T-helper 1 cell (primary cell): ENCODE measurements at regions not wholly inside any gene's neighbourhood (a gene's known extent, or its start where the extent isn't known, plus 50 kb on each side); places are given as distances from the start of the nearest gene placed in this dataset.
A peak's percentile ranks its signal among the peaks of the same experiment; 100 is the strongest.

Experiments used
- DNase-seq, 5 donors: peaks; one replicate each; pipeline ENCODE4 v3.0.0-alpha.2; 2012 to 2020

DNA sequence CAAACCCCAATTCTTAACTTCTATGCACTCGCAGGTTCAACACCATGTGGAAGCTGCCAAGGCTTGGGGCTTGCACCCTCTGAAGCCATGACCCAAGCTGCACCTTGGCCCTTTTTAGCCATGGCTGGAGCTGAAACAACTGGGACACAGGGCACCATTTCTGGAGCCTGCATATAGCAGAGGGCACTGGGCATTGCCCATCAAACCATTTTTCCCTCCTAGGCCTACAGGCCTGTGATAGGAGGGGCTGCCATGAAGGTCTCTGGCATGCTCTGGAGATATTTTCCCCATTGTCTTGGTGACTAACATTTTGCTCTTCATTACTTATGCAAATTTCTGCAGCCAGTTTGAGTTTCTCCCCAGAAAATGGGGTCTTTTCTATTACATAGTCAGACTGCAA lies 484.7 kb downstream of the EPHA7 start:
- no peak for DNase-seq

DNA sequence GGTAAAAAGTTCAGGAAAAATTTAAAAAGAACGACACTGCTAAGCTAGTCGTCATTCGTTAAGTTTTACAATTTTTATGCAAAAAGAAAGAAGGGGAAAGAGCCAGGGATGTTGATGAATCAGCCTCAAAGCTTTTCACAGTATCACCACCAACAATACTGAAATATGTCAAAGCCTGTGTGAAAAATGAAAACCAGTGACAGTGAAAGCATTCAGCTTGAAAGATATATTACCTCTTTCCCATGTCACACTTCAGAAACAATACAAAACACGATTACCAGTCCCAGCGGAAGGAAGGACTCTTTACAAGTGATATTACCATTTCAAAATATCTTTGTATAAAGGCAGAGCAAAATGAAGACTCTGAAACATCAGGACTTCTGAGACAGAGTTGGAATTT lies 489.2 kb downstream of the EPHA7 start:
- no peak for DNase-seq

DNA sequence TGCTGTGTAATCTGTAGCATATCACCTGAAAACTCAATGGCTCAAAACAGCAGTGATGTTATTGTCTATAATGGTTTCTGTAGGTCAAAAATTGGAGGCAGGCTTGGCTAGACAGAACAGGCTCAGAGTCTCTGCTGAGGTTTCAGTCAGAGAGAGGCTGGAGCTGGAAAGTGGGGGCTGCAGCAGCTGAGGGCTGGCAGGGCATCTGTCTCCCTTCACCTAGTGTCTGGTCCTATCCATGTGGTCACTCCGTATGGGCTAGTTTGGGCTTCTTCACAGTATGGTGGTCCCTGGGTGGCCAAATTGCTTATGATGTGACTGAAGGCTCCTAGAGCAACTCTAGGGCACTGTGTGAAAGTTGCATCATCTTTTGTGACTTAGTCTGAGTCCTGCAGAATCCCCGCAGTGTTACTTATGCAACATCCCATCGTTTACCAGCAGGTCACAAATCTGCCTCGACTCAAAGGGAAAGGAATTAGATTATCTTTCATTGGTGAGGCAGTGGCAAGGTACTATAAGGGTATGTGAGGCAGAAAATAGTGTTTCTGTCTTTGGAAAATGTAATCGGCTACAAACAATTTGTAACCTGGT lies 497.0 kb downstream of the EPHA7 start:
- DNase-seq: no peak

DNA sequence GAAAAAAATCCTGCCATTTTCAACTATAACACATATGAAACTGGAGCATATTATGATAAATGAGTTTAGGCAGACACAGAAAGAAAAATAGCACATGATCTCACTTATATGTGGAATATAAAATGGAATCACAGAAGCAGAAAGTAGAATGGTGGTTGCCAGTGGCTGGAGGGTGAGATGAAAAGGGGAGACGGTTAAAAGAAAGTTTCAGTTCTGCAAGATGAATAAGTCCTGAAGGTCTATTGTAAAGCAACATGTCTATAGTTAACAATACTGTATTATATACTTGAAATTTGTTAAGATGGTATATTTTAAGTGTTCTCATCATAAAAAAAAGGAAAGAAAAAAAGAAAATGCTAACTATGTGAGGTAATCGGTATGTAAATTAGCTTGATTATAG lies 503.9 kb downstream of the EPHA7 start:
- DNase-seq: no peak

DNA sequence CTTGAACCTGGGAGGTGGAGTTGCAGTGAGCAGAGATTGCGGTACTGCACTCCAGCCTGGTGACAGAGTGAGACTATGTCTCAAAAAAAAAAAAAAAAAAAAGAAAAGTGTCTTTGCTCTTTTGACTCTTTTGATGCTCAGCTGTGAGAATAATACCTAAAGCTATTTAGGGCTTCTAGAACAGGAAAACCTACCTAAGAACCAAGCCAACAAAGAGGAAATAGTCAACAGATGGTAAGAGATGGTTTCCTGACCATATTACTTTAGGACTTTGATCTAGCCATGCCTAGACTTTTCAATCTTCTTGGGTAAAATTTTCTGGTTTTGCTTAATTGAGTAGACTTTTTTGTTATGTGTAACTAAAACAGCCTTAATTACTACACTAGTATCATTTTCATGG lies 508.1 kb downstream of the EPHA7 start:
- DNase-seq: no peak

DNA sequence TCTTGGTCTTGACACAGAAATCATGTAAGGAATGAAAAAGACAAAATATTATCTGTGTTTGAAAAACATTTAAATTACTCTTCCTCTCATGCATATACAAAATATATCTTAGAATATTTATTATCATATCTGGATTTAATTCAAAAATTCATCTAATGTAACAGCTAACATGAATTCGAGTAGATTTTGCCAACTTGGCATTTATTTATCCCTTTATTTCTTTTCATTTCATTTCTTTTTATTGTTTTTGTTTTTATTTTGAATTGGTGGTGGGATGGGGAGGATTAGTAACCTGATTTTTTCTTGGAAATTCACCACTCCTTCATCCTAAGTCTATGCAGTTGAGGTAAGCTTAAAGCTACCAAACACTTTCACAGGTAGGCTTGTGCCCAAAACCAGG lies 508.7 kb downstream of the EPHA7 start:
- no peak for DNase-seq

DNA sequence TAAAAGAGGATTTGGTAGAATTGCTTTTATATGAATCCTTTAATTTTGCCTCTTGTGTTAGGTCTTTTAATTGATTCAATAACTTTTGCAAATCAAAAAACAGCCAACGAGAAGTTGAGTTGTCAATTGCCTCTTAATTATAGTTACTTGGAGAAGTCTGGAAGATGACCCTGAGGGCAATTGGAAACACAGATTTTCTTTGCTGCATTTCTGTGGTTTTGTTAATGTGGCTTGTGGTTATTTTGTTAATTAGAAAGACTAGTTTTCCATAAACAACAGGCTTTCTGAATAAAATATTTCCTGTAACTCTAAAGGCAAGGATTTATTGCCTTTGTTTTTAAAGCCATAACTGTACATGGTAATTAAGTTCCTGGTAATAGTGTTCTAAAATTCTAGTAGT lies 513.0 kb downstream of the EPHA7 start:
- no peak for DNase-seq

DNA sequence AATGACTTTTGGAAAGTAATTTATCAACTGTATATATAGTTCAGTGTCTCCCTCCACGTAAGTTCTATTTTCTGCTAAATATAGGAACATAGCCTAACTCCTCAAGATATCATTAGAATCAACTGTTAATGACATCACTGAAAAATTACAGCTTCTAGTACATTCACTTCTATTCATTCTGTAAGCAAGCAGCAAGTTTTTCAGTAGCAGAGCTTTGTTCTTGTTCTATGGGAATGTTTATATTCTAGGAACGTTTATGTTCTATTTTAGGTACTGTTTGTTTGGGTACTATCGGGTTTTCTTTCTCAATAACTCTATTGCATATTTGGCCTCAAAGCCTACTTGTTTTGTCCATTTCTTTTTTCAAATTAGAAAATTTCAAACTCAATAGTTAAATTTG lies 525.6 kb downstream of the EPHA7 start:
- DNase-seq: no peak

DNA sequence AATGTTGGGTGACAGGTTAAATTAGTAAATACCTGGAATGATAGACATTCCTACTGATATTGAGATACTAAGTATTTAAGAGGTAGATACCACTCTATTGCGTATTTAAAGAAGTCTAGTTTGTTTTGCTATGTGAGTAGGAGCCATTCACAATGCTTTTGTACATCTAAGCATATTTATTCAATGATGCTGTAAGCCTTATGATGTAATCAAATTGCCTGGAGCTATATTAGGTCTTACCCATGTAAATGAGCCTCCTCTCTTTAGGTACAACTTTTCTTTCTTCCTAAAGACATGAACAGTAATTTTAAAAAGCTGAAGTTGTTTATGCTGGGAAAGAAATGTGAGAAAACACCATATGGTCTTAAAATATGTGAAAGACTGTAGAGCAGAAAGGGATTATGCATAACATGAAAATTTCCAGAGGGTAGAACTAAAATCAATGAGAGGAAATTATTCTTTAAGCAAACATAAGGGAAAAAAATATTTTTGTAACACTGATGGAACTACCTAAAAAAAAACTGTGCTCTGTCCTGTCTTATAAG lies 526.7 kb downstream of the EPHA7 start:
- no peak for DNase-seq

DNA sequence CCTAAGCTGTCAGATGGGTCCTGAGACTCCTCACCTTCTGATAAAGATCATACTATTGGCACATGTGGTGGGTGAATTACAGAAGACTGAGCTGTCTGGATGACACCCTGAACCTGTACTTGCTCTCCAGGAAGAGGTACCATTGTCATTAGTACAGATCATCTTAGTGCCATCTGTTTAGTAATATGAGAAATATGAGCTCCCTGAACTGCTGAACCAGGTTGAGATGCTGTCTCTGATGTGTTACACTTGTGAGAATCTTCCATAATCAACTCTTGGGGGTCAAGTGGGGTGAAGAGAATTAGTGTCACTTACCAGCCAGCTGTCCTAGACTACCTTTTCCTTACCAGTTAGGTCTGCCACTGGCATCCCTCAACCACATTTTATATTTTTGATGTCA lies 531.0 kb downstream of the EPHA7 start:
- no peak for DNase-seq

DNA sequence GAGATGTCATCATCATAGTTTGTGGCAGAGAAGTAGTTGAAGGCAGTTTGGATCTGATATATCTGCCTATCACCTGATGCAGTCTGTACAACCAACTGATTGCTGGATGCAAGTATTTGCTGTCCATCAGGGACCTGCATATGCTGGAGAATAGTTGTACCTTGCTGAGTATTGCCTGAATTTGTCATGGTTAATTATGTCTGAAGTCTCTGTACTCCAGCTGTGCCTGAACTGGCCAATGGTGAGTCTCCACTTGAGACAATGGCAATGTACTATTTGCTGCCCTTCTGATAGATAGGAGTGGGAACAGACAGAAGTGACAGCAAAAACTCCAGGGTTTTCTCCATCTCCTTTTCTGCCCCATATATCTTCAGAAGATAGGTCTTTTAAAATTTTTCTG lies 531.5 kb downstream of the EPHA7 start:
- no peak for DNase-seq

DNA sequence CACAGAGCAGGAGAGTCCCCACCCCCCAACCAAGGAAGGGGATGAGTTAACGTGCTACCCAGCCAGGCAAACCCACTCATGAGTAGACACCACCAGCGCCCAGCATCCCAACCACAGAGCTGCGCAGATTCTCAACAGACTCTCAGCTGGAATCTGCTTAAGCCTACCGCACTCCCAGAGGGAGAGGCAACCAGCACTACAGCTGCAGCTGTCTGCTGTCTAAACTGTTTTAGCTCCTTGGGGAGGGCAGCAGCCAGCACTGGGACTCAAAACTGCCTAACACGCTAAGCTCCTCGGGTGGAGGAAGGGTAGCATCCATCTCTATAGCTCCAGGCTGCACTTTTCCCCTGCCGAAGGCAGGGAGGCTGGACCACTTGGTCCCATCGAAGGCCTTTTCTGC lies 539.8 kb downstream of the EPHA7 start:
- DNase-seq: peak in 1 of 5 donors; percentile 0

DNA sequence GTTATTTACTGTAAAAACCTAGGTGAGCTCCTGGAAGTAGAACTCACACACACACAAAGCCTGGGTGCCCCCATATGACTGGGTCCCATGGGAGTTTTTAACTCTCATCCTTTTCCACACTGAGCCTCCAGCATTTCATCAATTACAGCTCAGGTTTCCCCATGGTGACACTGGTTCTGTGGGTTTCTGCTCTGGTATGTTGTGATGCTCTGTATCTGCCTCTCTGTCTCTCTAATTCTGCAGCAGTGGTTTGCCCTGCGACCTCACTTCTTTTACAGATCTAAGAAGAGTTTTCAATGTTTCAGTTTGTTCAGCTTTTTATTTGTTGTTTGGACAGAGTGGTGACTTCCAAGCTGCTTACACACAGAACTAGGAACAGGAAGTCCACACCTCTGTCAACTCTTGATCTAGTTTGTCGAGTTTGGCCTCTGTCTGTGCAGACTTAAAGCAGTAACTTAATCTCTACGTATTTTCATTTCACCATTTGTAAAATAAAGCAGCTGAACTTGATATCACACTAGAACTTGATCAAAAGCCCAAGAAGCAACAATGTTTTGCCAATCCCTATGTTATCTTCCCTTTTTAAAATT lies 554.3 kb downstream of the EPHA7 start:
- DNase-seq: no peak

DNA sequence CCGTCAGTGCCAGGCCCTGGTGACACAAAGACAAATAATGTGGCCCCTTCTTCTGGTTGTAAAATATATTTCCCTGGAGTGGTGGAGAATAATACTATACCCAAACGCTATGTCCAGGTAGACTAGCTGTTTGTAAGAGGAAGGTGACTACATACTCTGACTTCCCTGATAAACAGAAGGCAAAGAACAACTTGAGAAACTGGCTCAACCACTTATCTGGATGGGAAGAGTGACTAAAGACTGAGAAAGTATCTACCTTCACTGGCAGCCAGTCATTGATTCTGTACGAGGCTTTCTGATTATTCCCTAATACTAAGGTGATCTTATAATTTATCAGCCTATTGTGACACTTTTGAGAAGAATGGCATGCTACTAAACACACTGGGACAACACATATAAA lies 569.7 kb downstream of the EPHA7 start:
- DNase-seq: no peak

DNA sequence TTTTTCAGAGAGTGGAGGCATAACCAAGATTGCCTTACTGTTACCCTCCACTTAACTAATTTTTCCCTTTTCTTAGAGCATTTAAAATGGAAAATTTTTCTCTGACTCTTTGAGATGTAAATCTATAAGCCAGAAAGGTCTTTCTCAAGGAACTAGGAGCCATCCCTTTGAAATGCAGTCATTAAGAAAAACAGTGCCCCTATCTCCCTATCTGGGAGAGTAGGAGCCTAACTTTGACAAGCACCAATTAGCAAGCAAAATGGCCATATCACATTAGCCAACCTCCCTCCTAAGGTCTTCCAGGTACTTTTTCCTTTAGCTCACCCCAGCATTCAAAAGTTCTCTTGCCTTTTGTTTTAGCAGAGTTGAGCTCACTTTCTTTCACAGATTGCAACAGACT lies 570.5 kb downstream of the EPHA7 start:
- DNase-seq: no peak

DNA sequence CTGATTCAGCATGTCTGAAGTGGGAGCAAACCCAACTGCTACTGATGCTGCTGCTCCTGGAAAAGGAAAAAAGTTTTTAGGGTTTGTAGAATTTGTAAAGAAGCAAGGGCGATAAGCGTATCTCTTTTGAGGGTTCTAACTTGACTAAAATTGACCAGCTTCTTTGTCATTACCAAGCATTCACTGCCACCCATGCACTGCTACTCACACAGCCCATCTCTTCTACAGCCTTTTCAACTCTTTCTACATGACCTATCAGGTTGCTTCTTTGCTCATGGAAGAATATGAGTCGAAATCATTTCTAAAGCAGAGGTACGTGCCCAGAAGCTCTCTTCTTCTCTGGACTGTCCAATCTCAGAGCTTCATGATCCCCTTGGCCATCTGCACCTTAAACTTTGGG lies 570.9 kb downstream of the EPHA7 start:
- no peak for DNase-seq

DNA sequence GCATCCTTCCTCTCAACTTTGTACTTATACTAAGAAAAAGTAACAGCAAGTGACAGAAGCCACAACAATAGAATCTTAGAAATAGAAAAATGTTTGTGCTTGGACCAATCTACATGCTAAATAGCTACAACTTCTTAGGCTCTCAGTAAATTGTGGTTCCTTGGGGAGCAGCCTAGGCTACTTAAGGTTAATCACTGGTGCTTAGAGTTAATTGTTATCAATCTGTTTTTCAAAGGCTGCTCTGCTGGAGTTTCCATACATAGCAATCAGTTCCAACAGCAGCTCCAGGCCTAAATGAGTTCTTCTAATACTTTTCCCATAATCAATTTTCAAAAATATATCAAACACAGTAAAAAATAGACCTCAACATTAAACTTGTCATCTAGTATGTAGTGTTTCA lies 571.4 kb downstream of the EPHA7 start:
- DNase-seq: no peak

DNA sequence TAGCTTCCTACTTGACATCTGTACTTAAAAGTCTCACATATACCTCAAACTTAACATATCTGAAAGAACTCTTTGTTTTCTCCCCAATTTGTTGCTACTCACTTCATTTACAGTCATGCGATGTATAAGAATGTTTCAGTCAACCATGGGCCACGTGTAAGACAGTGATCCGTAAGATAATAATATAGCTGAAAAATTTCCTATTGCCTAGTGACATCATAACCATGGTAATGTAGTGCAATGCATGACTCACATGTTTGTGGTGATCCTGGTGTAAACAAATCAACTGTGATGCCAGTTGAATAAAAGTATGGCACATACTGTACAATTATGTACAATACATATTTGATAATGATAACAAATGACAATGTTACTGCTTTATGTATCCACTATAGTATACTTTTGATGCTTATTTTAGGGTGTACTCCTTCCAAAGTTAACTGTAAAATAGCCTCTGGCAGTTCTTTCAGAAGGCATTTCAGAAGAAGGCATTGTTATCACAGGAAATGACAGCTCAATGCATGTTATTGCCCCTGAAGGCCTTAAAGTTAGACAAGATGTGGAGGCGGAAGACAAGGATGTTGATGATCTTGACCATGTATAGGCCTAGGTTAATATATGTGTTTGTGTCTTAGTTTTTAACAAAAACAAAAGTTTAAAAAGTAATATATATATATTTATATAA lies 579.0 kb downstream of the EPHA7 start:
- no peak for DNase-seq

DNA sequence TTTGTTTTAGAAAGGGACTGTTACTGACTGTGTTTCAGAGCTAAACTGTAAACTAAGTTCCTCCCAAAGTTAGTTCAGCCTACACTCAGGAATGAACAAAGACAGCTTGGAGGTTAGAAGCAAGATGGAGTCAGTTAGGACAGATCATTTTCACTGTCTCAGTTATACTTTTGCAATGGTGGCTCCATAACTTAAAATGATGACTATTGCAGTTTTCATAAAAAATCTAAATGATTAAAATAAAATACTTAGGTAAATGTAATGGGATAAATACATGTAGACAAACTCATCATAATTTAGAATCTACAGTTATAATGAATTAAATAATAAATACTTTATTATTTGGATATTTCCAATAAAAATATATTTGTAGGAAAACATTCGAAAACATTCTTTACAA lies 590.6 kb downstream of the EPHA7 start:
- no peak for DNase-seq

DNA sequence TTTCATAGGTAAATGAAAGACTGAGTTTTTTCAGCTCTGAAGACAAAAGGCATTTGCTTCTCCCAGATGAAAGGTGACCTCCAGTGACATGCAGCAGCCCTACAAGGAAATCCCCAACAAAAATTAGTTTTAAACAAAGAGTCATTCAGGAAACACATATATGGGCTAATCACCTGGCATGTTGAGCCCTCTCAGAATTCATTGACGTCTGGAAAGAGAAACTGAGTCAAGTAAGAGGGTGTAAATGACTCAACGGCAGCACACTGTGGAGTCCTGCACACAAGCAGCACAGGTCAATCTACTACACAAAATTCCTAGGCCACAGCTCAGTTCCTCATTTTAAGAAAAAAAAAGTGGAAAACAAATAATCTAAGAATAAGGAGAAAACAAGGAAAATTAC lies 592.3 kb downstream of the EPHA7 start:
- DNase-seq: no peak

DNA sequence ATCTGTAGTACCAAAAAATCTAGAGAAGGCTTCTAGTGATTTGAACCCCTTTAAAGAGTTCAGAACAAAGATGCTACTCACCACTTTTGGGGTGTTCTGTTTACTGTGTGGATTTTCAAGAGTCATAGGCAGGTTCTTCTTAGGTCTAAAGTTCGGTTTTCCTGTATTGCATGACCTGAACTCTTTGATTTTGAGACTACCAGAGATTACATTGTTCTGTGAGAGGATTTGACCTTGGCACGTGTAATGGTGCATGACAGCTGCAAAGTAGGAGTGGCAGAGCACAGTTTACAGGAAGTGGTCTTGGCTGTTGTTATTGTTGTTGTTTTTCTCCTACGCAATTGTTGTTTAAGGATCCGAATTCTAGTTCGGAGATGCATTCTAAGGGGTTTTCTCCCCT lies 592.7 kb downstream of the EPHA7 start:
- no peak for DNase-seq

DNA sequence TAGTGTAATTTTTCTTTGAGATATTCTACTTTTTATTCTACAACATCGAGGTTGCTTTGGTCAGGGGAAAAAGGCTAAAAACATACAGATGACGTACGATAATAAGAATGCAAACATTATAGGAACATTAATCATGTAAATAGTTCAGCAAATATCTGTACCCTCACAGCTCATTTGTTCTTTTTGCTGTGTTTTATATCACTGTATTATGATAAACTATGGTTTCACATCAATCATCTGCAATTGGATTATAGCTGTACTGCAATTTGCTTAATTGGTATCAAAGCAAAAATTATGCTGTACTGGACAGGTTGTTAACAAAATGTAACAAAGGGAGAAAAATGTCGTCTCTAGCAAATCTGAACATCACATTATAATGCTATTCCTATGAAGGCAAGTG lies 597.1 kb downstream of the EPHA7 start:
- DNase-seq: no peak

DNA sequence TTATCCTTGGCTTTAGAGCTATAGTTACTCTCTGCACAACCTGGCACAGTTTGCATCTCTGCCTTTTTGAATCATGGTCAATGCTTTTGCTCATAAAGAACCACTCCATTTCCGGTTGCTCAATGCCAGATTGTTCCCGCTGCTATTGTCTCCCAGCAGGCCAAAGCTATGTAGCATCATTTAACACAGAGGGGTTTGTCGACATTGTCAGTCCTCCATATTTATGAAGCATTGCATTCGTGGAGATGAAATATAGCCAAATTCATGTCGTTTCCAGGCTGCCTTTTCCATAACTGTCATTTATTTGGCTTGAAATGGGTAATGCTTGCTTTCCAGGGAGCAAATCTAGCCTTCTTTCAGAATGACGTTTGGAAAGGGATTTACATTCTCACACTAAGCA lies 598.8 kb downstream of the EPHA7 start:
- no peak for DNase-seq

DNA sequence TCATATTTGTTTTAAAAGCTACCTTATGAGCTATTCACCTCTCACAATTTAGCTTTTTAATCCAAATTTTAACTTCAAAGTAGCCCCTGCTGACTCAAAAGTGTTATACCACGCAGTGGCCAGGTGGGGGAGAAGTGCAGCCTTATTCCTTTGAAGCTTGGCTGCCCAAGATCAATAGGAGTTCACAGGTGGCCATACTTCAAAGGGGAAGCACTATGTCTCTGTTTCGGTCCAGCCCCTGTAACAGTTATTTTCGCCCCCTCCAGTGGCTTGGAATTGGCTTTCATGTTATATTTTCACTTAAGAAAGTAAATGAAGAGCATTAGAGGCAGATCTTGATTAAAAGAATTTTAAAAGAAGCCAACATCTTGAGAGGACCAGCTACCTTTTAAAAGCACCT lies 608.4 kb downstream of the EPHA7 start:
- no peak for DNase-seq

DNA sequence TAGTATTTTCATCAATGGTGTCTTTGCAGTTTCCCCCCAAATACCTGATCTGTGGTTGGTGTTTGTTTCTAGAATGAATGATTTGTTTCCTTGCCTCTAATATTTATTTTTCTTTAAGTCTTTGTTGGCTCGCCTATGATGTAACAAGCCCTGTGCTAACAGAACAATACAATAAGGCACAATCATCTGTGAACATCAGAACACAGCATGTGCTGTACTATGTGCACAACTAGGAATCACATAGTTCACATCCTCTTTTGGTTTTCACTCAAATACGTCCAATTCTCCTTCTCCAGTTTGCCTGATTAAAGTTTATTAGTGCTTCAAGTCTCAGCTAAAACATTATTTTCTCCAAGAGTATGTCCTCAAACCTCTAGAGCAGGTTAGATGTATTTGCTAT lies 613.1 kb downstream of the EPHA7 start:
- no peak for DNase-seq
